PC-9 (cell line): ENCODE measurements at regions not wholly inside any gene's neighbourhood (a gene's known extent, or its start where the extent isn't known, plus 50 kb on each side); places are given as distances from the start of the nearest gene placed in this dataset.

Source experiments
- BruUV-seq: library from RNA; stranded (reverse); fragments of 400-500 nt; replicated peaks from 2 replicates; lab custom pipeline; 2021; lab: Mats Ljungman, UMichigan
- CTCF ChIA-PET: fragments of 300-600 bp; sonication (Branson Sonifier 250); formaldehyde crosslinking; loops from one replicate; lab custom pipeline; 2022; ENCODE audit warnings: antibody characterized with exemption; lab: Charles Lee
- POLR2A ChIA-PET: fragments of 300-600 bp; sonication (Branson Sonifier 250); formaldehyde crosslinking; loops from one replicate; lab custom pipeline; 2022; ENCODE audit warnings: antibody characterized with exemption; ENCODE audit not compliant: unreplicated experiment; lab: Charles Lee
- DNase-seq, 2 experiments: peaks; one replicate each; pipeline versions ENCODE4 v3.0.0 to v3.0.0-alpha.2; 2015 to 2022; ENCODE audit warnings: mixed read lengths in 1 of 2
- H2AFZ ChIP-seq: fragments of 200-600 bp; sonication (generic); 2 replicates; pipeline ENCODE4 v1.8.1; 2017; ENCODE audit warnings: antibody characterized with exemption
- H3F3A ChIP-seq: fragments of 200-600 bp; sonication (generic); 2 replicates; pipeline ENCODE4 v1.8.1; 2017; ENCODE audit warnings: antibody characterized with exemption, mild to moderate bottlenecking, low read depth; ENCODE audit not compliant: insufficient read depth
- H3K27ac ChIP-seq: fragments of 200-600 bp; sonication (generic); 2 replicates; pipeline ENCODE4 v1.6.1; 2016; ENCODE audit warnings: mixed run types
- H3K27me3 ChIP-seq: fragments of 200-600 bp; sonication (generic); 2 replicates; pipeline ENCODE4 v1.6.1; 2016; ENCODE audit warnings: low read depth, mixed run types; ENCODE audit not compliant: insufficient read depth
- H3K36me3 ChIP-seq: fragments of 200-600 bp; sonication (generic); 2 replicates; pipeline ENCODE4 v1.6.1; 2016; ENCODE audit warnings: low read depth, mixed run types
- H3K4me1 ChIP-seq: fragments of 200-600 bp; sonication (generic); replicated peaks from 2 replicates; pipeline ENCODE4 v1.6.1; 2016; ENCODE audit warnings: mixed run types; ENCODE audit not compliant: insufficient read depth
- H3K4me2 ChIP-seq: fragments of 200-600 bp; sonication (generic); 2 replicates; pipeline ENCODE4 v1.6.1; 2017; ENCODE audit warnings: mixed run types
- H3K4me3 ChIP-seq: fragments of 200-600 bp; sonication (generic); 2 replicates; pipeline ENCODE4 v1.6.1; 2016; ENCODE audit warnings: mixed run types
- H3K79me2 ChIP-seq: fragments of 200-600 bp; sonication (generic); 2 replicates; pipeline ENCODE4 v1.6.1; 2017; ENCODE audit warnings: low read depth, mixed run types
- H3K9me2 ChIP-seq: fragments of 200-600 bp; sonication (generic); 2 replicates; pipeline ENCODE4 v1.8.1; 2017; ENCODE audit warnings: mild to moderate bottlenecking; ENCODE audit not compliant: insufficient read depth
- H3K9me3 ChIP-seq: fragments of 200-600 bp; sonication (generic); 2 replicates; pipeline ENCODE4 v1.8.1; 2016; ENCODE audit warnings: low read depth; ENCODE audit not compliant: insufficient read depth
- H4K20me1 ChIP-seq: fragments of 200-600 bp; sonication (generic); 2 replicates; pipeline ENCODE4 v1.8.1; 2017; ENCODE audit not compliant: insufficient read depth
- EZH2 ChIP-seq: fragments of 200-600 bp; sonication (generic); IDR thresholded peaks from 2 replicates; pipeline ENCODE4 v1.8.0; 2017; ENCODE audit warnings: antibody characterized with exemption, low read depth
- intact Hi-C: fragments of 100-400 bp; cut with micrococcal nuclease; formaldehyde crosslinking; loops from one replicate; pipeline ENCODE4 v1.10.0; 2022; ENCODE audit not compliant: unreplicated experiment
- TF ChIP-seq, protein P1 (sequence below): fragments of 200-600 bp; sonication (generic); conservative IDR thresholded peaks from 2 replicates; pipeline ENCODE4 v1.6.1; 2017; ENCODE audit warnings: mixed run types, antibody characterized with exemption, mild to moderate bottlenecking, moderate library complexity

DNA sequence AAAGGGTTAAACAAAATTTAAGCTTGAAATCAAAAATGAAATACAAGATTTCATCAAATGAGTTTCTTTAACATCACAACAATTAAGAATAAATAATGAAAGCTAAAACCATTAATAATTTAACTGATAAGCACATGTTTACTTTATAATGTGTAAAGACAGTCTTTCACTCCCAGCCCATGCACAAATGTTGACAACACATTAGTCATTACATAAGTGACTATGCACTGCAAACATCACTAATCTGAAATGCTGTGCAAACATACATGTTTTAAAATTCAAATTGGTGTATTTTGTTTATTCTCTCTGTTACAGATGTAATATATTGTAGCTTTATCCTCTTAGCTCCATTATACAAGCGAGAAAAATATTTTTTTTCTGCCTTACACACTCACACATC lies 220.6 kb upstream of the CPXCR1 start:
- Histone ChIP-seq H3K9me2 (no peaks in the 10 kb centered on the region), H3K27ac (no peak overlapping the region), H3K9me3 (no peaks in the 10 kb centered on the region), H3K4me3 (no peak overlapping the region), H3K4me1 (no peaks in the 10 kb centered on the region), H3K36me3 (no peaks in the 10 kb centered on the region), H3F3A (no peaks in the 10 kb centered on the region), H3K27me3 (no peaks in the 10 kb centered on the region), H3K4me2 (no peak overlapping the region), H4K20me1 (no peaks in the 10 kb centered on the region), H3K79me2 (no peaks in the 10 kb centered on the region), H2AFZ (no peak overlapping the region)
- TF ChIP-seq, protein P1, sequence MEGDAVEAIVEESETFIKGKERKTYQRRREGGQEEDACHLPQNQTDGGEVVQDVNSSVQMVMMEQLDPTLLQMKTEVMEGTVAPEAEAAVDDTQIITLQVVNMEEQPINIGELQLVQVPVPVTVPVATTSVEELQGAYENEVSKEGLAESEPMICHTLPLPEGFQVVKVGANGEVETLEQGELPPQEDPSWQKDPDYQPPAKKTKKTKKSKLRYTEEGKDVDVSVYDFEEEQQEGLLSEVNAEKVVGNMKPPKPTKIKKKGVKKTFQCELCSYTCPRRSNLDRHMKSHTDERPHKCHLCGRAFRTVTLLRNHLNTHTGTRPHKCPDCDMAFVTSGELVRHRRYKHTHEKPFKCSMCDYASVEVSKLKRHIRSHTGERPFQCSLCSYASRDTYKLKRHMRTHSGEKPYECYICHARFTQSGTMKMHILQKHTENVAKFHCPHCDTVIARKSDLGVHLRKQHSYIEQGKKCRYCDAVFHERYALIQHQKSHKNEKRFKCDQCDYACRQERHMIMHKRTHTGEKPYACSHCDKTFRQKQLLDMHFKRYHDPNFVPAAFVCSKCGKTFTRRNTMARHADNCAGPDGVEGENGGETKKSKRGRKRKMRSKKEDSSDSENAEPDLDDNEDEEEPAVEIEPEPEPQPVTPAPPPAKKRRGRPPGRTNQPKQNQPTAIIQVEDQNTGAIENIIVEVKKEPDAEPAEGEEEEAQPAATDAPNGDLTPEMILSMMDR = no peak
- no peak for TF ChIP-seq EZH2
- BruUV-seq = no TSS peak
- intact Hi-C loops = no loop called here
- CTCF ChIA-PET = no interaction called here
- no peak for DNase-seq
- POLR2A ChIA-PET = no interaction called here

DNA sequence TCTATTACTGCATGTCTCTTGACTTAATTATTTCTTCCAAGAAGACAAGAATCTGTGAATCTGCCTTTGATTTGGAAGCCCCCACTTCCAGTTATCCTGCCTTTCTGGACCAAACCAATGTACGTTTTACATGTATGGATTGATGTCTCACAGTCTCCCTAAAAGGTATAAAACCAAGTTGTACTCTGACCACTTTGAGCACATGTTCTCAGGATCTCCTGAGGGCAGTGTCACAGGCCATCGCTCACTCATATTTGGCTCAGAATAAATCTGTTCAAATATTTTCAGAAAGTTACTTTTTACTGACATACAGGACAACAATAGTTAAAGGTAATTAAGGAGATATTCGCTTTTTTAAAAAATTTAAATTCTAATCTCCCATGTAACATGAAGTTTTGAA lies 188.6 kb upstream of the CPXCR1 start:
- no TSS peak for BruUV-seq
- Histone ChIP-seq H3K4me3 (no peak overlapping the region), H3K9me3 (no peaks in the 10 kb centered on the region), H3K27me3 (no peaks in the 10 kb centered on the region), H3K27ac (no peak overlapping the region), H3F3A (no peaks in the 10 kb centered on the region), H3K4me1 (no peaks in the 10 kb centered on the region), H3K9me2 (no peaks in the 10 kb centered on the region), H3K36me3 (no peaks in the 10 kb centered on the region), H4K20me1 (no peaks in the 10 kb centered on the region), H3K79me2 (no peaks in the 10 kb centered on the region), H3K4me2 (no peak overlapping the region), H2AFZ (no peak overlapping the region)
- TF ChIP-seq, protein P1 = no peak
- no peak for TF ChIP-seq EZH2
- intact Hi-C loops = no loop called here
- ChIA-PET CTCF (no interaction called here), POLR2A (no interaction called here)
- no peak for DNase-seq

DNA sequence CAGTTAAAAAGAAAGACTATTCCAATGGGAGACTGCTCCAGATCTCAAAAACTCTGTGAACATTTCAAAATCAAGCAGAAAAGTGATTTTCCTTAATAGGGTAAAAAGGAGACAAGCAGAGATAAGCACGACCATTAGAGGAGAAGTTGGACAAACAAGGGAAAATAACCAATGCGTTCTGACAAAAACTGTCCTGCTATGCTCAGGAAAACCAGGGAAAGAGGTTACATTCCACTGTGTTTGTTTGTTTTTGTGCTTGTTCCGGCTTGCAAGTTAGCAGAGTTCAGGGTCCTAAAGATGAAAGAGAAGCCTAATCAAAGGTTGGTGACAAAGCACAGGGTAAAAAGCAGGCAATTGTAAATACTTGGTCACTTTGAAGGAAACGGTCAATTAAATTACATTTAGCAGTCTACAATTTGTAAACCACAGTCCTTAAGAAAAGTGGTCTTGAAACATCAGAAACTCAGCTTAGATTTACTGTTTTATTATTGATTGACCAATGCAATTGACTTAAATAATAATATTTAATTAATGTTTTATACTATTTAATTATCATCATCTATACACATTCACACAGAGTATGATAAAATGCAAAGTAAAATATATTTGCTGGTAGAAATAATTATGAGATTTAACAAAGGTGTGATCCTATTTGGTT lies 186.2 kb upstream of the CPXCR1 start:
- Histone ChIP-seq H3K4me3 (no peak overlapping the region), H2AFZ (no peak overlapping the region), H3K27ac (no peak overlapping the region), H3K4me2 (no peak overlapping the region), H3K79me2 (no peaks in the 10 kb centered on the region), H3F3A (no peaks in the 10 kb centered on the region), H3K27me3 (no peaks in the 10 kb centered on the region), H3K36me3 (no peaks in the 10 kb centered on the region), H3K9me2 (no peaks in the 10 kb centered on the region), H4K20me1 (no peaks in the 10 kb centered on the region), H3K4me1 (no peaks in the 10 kb centered on the region), H3K9me3 (no peaks in the 10 kb centered on the region)
- no peak for DNase-seq
- TF ChIP-seq, protein P1 = no peak
- no peak for TF ChIP-seq EZH2
- POLR2A ChIA-PET = no interaction called here
- CTCF ChIA-PET = no interaction called here
- intact Hi-C loops = no loop called here
- BruUV-seq = no TSS peak
